ENCODE measurements at regions not wholly inside any gene's neighbourhood (a gene's known extent, or its start where the extent isn't known, plus 50 kb on each side); places are given as distances from the start of the nearest gene placed in this dataset.

DNA sequence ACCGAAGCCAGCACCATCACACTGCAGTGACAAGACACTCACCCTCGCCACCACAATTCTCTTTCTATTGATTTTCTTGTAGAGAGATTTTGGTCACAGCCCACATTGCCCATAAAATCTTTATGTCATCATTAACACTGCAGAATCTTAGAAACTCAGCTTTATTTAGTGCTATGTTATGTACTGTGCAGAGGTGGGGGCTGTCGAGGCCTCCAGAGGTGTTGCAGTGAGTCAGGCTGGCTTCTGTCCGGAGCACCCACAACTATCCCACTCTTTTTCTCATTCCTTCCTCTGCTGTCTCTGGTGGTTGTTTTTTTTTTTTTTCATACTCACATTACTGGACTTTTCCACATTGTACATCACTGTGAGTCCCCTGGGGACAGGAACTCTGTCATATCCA is 677.4 kb upstream of the HS6ST1 start:
- TF ChIP-seq EZH2 (IDR thresholded peaks at IDR 0.05) (no peak), EZH2phosphoT487 (IDR thresholded peaks at IDR 0.05) (no peak)
- TF ChIP-seq, protein P1, sequence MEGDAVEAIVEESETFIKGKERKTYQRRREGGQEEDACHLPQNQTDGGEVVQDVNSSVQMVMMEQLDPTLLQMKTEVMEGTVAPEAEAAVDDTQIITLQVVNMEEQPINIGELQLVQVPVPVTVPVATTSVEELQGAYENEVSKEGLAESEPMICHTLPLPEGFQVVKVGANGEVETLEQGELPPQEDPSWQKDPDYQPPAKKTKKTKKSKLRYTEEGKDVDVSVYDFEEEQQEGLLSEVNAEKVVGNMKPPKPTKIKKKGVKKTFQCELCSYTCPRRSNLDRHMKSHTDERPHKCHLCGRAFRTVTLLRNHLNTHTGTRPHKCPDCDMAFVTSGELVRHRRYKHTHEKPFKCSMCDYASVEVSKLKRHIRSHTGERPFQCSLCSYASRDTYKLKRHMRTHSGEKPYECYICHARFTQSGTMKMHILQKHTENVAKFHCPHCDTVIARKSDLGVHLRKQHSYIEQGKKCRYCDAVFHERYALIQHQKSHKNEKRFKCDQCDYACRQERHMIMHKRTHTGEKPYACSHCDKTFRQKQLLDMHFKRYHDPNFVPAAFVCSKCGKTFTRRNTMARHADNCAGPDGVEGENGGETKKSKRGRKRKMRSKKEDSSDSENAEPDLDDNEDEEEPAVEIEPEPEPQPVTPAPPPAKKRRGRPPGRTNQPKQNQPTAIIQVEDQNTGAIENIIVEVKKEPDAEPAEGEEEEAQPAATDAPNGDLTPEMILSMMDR (IDR thresholded peaks at IDR 0.05): no peak

Data from neural progenitor cell (in vitro differentiated cells).